NCI-H1930 (cell line): ENCODE measurements at regions not wholly inside any gene's neighbourhood (a gene's known extent, or its start where the extent isn't known, plus 50 kb on each side); places are given as distances from the start of the nearest gene placed in this dataset.
"Not testable (repeated sequence)": the region's sequence is repeated elsewhere in the genome, so short reads cannot be mapped to it uniquely, and the experiment has no call there.

Experiments
- DNase-seq, 2 experiments: peaks; one replicate each; lab custom pipeline; 2025; lab: John Stamatoyannopoulos, UW

DNA sequence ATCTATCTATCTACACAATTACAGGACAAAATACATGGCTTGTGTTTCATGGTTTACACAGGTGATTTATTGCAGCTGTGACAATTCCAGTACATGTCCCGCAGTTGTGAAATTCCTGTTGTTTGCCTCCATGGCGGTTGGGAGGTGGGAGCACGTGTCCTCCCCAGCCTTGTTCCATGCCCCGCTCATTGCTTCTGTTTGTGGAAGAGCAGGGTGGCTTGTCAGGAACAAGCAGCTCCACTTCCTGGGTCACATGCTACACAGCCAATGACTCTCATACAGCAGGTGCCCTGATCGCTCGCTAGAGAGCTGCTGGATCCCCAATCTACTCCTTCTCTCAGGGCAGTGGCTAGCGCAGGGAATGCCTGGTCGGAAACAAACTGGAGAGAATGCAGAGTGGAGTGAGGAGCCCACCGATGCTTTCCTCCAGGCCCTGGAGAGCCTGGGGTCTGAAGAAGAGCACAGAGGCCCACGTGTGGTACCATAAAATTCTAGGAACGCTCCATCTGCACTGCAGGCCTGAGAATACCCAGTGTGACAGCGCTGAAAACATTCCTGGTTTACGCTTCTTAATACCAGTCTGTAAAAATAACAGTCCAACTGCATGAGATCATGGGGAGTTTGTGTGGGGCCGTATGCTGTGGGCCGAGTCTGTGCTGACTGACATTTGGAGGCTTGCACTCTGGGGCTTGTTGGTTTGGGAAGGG, 270.6 kb upstream of the RGMA start:
- DNase-seq: no peak

DNA sequence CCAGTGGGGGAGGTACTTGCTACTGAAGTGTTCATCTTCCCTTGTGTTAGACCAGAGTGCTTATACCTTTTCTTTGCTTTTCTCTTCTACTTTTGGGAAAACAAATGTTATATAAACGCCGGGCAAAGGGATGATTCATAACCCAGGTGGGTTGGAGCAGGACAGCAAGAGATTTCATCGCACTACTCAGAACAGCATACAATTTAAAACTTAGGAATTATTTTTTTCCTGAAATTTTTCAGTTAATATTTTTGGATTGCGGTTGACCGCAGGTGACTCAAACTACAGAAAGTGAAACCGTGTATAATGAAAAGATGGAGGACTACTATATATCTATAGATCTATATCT, 270.0 kb upstream of the RGMA start:
- no peak for DNase-seq

DNA sequence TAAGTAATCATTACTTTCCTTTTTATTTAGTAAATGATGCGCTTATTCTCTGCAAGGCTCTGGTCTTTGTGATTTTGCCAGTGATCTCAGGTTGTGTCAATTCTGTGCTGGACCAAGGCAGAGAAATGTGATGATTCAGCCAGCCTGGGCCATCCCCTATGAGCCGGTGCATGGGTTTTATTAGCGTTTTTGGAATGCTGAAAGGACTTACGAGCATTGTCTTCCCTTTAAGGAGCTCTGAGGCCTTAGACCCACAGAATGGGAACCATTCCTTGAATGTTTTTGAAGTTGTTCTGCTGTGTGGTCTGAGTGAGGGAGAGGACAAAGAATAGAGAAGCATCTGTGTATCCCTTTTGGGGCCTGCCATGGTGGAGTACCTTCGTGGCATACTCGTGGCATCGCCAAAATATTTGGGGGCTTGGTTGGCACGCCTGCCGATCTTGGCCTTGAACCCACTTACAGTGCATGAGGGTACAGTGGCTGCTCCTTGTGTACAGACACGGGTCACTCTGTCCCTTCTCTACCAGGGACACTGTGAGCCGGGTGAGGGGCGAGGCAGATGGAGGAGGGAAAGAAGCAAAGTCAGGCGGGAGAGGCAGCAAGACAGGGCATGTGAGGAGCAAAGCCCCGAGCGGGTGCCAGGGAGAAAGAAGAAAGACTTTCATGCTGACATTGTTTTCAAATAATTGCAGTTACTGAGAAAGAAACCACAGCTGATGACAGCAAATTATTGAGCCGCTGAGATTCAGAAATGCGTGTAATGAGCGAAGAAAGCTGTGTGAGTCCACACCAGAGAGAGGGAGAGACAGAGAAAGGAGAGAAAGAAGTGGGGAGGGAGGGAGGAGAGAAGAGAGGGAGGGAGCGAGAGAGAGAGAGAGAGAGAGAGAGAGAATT, 269.4 kb upstream of the RGMA start:
- no peak for DNase-seq

DNA sequence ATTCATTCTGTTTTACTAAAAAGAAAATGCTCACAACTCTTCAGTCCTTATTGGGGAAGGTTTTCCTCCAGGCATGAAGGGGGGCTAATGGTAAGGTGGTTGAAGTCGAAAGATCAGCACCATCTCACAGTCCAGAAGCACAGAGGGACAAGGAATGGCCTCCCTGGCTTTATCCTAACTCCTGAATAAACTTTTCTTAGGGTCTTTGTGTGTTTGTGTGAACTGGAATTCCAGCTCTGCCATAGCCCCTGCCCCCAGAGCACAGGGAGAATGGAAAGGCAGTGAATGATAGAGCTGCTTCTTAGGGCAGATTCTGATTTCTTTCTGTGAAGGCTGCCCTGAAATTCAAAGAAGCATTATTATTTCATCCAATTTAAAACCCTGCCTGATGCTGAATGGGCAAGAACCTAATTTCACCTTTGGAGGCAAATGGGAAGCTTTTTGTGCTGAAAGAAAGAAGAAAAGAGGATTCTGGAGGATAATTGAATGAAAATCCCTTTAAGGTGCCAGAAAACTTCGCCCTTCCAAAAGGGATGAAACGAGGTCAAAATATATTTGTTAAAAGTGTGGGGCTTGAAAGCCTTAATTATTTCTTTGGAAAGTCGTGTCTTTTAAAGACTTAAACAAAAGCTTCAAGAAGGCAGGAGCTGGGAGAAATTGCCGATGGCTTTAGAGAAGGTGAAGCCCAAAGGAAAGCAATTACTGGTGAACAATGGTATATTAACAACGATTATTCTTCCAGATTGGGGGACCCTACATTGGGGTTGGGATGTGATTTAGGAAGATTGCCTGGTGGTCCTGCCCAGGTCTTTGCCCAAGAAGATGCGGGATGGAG, 259.9 kb upstream of the RGMA start:
- no peak for DNase-seq

DNA sequence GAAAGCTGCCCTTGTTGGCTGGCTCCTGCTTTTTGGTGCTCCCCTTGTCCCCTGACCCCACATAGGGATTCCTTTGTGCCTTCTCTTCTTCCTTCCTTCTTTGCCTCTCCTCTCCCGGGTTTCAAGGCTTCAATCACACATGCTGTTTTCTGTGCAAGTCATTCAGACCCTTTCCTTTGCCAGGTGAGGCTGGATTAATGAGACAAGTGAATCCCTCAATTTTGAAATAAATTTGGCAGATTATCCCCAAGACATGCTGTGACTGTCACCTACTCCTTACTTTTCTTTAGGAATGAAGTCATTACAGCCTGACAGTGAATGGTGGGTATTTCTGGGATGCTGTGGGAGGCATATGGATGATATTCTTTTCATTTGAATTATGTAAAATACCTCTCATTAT, 259.0 kb upstream of the RGMA start:
- no peak for DNase-seq

DNA sequence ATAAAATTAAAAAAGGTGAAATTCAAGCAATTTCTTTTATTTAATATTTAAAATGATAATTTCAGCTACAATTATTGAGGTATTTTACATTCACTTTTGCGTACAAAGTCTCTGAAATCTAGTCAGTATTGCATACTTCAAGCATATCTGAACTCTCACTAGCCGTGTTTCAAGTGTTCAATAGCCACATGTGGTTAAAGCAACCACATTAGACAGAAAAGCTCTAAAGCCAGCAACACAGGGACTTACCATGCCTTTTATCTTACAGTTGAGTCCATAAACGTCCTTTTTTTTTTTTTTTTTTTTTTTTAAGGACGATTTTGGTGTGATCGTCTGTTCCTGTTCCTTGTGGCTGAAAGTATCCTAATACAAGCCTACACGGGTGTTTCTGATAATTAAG, 257.0 kb upstream of the RGMA start:
- DNase-seq: no peak

DNA sequence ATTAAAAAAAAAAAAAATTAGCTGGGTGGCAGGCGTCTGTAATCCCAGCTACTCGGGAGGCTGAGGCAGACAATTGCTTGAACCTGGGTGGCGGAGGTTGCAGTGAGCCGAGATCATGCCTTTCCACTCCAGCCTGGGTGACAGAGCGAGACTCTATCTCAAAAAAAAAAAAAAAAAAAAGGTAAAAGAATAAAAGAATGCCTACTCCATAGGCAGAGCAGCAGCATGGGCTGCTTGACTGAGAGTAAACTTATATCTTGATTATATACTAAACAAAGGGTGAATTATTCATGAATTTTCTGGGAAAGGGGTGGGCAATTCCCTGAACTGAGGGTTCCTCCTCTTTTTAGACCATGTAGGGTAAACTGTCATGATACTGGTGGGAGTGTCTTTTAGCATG, 254.4 kb upstream of the RGMA start:
- not testable (repeated sequence) for DNase-seq

DNA sequence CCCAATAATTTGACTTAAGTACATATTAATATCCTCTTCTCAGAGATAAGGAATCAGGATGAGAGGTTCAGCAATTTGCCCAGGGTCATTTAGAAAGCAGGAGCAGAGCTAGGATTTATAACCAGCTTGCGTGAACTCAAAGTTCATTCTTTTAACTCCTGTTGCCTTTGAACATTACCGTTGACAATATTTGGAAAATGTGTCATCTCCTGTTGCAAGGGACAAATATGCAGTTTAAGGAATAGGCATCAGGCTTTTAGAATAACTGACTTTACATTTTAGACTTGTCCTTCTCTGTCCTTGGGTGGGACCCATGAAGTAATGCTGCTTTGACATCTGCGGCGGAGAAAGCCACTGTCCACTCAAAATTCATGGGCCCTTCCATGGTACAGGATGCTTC, 252.2 kb upstream of the RGMA start:
- no peak for DNase-seq

DNA sequence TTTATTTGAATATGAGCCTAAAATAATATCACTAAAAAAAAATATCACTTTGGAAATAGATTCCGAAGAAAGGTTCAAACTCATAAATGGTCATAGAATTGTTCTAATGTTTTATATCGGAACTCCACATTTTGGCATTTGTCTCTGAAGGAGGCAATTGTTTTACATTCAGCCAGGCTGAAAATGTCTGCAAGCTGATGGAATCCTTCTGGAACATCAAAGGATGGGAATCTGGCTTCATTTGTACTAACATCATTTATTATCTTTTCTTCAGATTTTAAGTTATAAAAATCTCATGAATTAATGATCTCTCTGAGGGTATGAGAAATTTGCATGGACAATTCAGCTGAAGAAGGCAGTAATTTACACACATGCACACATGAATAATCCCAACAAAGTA, 251.4 kb upstream of the RGMA start:
- DNase-seq: no peak

DNA sequence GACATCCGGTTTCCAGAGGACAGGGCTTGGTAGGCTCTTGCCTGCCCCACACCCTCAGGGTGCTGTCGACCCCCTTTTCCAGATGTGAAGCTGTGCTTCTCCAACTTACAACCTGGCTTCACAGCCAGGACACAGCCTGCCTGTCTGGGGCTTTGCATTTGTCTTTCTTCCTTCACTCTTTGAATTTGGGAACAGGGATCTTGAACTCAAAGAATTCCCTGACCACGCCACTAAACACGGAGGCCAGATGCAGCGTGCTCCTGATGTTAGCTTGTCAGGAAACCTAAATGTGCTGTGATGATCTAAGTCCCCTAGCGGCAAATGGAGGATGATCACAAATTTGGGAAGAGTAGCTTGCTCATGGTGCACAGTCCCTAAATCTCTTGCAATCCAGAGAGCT, 244.8 kb upstream of the RGMA start:
- no peak for DNase-seq

DNA sequence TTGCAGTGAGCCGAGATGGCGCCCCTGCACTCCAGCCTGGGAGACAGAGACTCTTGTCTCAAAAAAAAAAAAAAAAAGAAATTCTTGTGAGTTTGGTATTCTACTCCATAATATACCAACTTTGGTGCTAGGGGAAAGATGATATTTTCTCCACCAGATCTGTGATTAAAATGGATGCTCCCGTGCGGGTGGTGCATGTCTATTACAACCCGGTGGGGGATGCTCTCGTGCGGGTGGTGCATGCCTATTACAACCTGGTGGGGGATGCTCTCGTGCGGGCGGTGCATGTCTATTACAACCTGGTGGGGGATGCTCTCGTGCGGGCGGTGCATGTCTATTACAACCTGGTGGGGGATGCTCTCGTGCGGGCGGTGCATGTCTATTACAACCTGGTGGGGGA, 244.1 kb upstream of the RGMA start:
- DNase-seq: not testable (repeated sequence)

DNA sequence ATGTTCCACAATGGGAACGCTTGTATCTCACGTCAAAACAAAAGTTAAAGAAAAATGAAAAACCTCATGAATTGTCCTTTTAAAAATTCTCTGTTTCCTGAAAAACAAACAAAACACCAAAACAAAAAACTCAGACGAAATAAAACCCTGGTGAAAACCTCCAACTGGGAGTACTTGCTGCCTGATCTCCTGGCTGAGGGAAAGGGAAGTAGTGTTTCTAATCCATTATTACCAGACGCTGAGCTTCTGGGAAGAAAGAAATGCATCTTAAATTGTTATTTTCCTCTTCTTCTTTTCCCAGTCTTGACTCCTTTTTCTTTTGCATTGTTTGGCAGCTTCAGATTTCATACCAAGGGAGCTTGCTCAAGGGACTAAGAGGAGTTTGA, 243.2 kb upstream of the RGMA start:
- DNase-seq: no peak

DNA sequence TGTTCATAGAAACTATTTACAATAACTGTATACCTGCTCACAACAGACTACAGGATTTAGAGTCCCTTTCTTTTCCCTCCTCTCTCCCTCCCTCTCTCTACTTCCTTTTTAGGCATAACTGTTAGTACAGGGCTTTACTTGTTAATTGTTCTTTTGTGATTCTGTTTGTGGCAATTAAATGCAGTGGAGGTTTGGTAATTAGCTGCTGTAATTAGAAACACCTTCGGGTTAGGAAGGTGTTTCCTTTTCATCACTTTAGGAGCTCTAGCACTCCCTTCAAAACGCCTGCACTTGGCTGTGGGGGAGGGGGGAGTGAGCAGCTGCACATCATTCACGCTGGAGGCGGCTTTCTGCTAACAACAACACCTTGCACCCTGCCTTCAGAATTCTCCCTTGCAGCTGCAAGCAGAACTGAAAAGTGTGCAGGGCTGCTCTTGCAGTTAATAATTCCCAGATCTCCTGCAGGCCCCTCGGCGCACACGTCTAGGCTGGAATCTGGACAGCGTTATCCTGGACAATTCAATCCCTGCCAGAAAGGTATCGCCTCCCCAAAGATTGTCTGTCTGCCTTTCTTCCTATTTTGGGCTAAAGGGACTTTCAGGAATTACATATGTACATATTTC, 242.6 kb upstream of the RGMA start:
- DNase-seq: no peak

DNA sequence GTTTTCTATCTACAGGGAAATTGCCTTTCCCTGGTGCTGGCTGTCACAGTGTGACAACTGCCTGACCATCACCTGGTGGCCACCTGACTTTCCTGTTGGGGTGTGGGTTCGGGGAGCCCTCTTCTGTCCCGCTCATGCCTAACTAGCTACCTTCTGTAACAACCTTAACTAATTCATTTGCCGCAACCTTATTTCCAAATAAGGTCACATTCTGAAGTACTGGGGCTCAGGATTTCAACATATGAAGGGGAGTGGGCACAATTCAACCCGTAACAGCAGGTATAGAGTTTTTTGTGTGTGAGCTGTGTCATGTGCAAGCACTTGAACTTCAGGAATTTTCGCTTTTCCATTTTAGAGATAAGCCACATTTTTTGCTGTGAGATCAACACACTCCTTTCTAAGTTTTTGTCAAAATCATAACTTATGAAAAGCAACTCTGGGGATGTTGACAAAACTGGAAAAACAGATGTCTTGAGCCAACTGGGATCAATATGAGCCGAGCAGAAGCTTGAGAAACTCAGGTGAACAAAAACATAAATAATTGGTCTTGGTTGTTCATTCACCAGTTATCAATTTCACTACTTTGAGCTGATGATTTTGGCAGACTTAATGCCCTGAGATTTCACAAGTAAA, 242.0 kb upstream of the RGMA start:
- DNase-seq: no peak

DNA sequence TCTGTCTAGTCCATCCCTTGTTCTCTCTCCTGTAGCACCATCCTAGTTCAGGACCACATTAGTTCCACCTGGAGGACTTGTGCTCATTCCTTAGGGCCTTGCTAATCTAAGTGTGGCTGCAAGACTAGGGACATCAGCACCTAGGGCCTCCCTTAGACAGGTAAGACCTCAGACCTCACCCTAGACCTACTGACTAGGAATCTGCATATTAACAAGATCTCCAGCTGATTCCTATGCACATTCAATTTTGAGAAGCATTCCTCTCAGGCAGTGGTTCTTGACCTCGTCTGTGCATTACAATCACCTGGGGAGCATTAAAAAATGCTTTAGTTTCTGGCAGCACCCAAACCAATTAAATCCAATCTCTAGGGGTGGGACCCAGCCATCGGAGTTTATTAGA, 238.4 kb upstream of the RGMA start:
- no peak for DNase-seq

DNA sequence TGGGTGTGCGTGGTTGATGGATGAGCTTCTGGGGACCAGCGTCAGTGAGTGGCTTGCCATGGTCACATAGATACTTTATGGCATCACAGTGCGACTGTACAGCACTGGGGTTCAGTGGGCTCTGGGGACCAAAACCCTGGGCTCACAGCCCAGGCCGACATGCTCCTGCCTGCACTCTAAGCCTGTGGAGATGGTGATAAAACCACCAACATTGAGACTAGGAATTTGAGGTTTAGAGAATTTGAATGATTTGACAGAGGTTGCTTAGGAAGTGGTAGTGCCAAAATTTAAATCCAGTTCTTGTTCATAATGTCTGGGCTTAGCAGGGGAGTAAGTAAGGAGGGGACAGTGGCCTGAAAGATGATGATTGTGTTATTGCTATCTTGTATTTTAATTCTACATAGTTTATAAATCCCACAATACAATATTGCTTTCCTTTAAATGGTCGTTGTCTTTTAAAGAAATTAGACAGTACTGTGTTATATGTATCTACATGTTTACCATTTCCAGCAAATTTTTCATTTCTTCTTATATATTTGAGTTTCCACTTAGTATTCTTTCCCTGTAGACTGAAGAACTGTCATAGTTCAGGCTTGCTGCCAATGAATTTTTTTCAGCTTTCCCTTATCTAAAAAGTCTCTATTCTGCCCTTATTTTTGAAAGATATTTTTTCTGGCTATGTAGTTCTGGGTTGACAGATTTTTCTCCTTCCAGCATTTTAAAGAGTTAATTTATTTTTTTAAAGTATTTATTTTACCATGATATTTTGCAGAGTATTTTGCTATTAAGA, 235.4 kb upstream of the RGMA start:
- no peak for DNase-seq

DNA sequence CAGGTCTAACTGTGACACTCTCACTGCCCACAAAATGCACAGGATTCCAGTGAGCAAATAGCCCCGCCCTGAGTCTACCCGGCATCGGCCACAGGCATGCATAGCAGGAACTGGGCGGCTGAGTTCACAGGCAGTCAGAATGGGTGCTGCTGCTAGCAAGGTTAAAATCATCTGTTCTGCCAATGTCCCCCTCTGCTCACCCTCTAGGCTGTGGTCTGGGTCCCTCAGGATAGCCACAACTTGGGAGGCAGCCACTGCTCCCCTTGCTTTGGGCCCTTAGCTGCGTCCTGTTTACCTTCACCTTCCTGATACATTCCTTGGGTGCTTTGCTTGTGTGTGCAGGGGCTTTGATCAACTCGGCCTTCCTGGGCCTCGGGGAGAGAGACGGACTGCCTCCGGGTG, 232.9 kb upstream of the RGMA start:
- no peak for DNase-seq

DNA sequence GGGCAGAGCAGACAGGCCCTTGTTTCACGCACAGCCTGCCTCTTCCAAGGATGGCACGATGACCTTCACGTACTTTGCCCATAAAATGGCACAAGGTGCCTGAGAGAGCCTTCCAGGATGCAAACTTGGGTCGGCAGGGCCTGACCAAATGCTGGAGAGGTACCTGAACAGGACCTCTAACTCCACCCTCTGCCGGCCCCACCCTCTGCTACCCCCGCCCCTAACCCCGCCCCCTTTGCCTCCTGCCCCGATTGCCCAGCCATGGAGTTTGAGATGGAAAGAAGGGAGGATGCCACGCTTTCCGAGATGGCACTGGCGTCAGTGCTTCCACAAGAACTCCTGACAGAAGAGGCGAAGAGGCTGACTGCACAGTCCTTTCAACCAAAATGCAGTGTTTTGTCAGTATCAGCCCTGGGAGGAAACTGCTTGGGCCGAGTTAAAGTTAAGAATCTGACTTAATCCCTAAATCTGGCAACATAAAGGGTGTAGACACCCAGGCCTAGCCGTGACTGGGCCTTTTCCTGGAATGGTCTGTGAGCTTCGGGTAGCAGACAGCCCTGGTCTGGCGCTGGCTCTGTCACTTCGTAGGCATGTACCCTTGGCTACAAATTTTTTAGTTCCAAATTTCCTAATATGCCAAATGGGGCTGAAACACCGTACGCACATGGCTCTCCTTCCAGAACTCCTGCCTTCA, 230.3 kb upstream of the RGMA start:
- DNase-seq: no peak

DNA sequence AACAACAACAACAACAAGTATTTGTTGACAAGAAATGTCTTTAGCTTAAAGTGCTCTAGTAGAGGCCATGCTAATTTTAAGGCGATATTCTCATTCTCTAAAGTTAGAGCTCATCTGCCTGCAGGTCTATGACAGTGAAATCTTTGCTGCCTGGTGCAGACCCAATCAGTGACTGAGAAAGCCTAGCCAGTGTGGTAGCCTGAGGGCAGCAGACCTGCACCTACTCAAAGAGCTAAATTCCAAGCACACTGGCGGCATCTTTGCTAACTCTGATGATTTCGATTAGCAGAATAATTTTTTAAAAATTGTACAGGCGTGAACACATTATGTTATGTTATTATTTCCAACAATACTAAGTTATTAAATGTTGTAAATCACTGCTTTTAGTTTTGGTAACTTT, 228.8 kb upstream of the RGMA start:
- DNase-seq: no peak

DNA sequence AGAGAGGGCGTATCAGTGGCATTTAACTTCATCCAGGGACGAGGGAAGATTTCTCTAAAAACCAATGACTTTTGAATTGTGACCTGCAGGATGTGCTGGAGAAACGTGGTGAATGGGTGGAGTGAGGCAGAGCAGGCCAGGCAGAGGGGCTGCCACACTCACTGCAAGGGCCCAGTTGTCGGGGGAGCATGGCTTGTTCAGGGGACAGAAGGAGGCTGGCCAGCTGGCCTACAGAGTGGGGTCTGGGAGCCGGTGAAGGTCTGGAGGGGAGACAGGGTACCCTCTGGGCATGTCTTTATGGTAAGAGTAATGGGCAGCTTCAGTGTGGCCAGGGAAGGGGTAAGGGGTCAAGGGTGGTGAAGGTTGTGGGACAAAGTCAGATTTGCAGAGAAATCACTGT, 225.2 kb upstream of the RGMA start:
- no peak for DNase-seq
